Mesothelial cell of epicardium (in vitro differentiated cells): ENCODE measurements at regions not wholly inside any gene's neighbourhood (a gene's known extent, or its start where the extent isn't known, plus 50 kb on each side); places are given as distances from the start of the nearest gene placed in this dataset.
A peak's percentile ranks its signal among the peaks of the same experiment; 100 is the strongest.

ENCODE experiments used
- DNase-seq, 2 experiments: peaks; one replicate each; pipeline ENCODE4 v3.0.0; 2021; ENCODE audit warnings: low spot score in 2 of 2; ENCODE audit not compliant: unreplicated experiment in 2 of 2
- H3K27ac Mint-ChIP-seq: 2 replicates; pipeline ENCODE4 v1.8.0; 2021; ENCODE audit warnings: mixed read lengths
- H3K27me3 Mint-ChIP-seq: 2 replicates; pipeline ENCODE4 v1.8.0; 2021; ENCODE audit warnings: low read depth, mixed read lengths
- H3K36me3 Mint-ChIP-seq: 2 replicates; pipeline ENCODE4 v1.8.0; 2021; ENCODE audit warnings: mixed read lengths
- H3K4me1 Mint-ChIP-seq: 2 replicates; pipeline ENCODE4 v1.8.0; 2021; ENCODE audit warnings: mixed read lengths
- H3K4me3 Mint-ChIP-seq: 2 replicates; pipeline ENCODE4 v1.8.0; 2021; ENCODE audit warnings: mild to moderate bottlenecking, moderate library complexity, mixed read lengths
- H3K9me3 Mint-ChIP-seq: 2 replicates; pipeline ENCODE4 v1.8.0; 2021; ENCODE audit warnings: mixed read lengths
- TF ChIP-seq, protein P1 (sequence below): fragments of 200-600 bp; sonication (generic); IDR thresholded peaks from one replicate; pipeline ENCODE4 v1.5.0; 2021; ENCODE audit warnings: antibody characterized with exemption; ENCODE audit not compliant: unreplicated experiment

DNA sequence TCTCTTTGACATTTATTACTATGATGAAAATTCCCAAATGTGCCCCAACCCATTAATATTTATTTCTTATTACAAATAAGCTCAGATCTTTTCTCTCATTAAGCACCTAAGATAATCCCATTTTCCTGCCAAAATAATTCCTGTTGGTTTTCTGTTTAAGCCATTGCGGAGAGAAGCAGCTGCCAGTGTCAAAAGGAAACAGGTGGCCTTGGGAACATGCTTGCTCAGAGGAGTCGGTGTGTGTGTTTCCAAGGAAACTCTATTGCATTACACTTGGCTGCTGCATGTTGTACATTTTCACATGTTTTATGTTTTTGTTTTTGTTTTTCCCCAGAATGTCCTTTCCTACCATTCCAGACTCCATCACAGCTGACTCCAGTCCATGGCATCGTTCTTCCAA lies 56.4 kb downstream of the CD24 start:
- DNase-seq = no peak
- Mint-ChIP-seq H3K36me3 (peaks cover 2% of the 10 kb centered on the region), H3K27ac (no peak overlapping the region), H3K4me3 (no peak overlapping the region), H3K27me3 (no peaks in the 10 kb centered on the region), H3K9me3 (peaks cover 9% of the 10 kb centered on the region), H3K4me1 (peaks cover 6% of the 10 kb centered on the region)
- TF ChIP-seq, protein P1, sequence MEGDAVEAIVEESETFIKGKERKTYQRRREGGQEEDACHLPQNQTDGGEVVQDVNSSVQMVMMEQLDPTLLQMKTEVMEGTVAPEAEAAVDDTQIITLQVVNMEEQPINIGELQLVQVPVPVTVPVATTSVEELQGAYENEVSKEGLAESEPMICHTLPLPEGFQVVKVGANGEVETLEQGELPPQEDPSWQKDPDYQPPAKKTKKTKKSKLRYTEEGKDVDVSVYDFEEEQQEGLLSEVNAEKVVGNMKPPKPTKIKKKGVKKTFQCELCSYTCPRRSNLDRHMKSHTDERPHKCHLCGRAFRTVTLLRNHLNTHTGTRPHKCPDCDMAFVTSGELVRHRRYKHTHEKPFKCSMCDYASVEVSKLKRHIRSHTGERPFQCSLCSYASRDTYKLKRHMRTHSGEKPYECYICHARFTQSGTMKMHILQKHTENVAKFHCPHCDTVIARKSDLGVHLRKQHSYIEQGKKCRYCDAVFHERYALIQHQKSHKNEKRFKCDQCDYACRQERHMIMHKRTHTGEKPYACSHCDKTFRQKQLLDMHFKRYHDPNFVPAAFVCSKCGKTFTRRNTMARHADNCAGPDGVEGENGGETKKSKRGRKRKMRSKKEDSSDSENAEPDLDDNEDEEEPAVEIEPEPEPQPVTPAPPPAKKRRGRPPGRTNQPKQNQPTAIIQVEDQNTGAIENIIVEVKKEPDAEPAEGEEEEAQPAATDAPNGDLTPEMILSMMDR = no peak

DNA sequence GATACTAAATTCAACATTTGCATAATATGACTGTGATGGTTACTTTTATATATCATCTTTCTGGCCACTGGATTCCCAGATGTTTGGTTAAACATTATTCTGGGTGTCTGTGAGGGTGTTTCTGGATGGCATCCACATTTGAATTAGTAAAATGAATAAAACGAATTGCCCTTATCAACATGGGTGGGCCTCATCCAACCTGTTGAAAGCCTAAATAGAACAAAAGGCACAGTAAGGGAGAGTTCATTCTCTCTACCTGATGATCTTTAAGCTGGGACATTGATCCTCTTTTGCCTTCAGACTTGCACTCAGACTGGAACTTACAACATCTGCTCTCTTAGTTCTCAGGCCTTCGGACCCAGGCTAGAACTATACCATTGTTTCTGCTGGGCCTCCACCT lies 57.6 kb downstream of the CD24 start:
- no peak overlapping the region for H3K4me3 Mint-ChIP-seq
- DNase-seq = no peak
- peaks cover 12% of the 10 kb centered on the region for H3K4me1 Mint-ChIP-seq
- H3K27ac Mint-ChIP-seq = no peak overlapping the region
- H3K27me3 Mint-ChIP-seq = no peaks in the 10 kb centered on the region
- H3K36me3 Mint-ChIP-seq = peaks cover 2% of the 10 kb centered on the region
- TF ChIP-seq, protein P1 = no peak
- peaks cover 9% of the 10 kb centered on the region for H3K9me3 Mint-ChIP-seq

DNA sequence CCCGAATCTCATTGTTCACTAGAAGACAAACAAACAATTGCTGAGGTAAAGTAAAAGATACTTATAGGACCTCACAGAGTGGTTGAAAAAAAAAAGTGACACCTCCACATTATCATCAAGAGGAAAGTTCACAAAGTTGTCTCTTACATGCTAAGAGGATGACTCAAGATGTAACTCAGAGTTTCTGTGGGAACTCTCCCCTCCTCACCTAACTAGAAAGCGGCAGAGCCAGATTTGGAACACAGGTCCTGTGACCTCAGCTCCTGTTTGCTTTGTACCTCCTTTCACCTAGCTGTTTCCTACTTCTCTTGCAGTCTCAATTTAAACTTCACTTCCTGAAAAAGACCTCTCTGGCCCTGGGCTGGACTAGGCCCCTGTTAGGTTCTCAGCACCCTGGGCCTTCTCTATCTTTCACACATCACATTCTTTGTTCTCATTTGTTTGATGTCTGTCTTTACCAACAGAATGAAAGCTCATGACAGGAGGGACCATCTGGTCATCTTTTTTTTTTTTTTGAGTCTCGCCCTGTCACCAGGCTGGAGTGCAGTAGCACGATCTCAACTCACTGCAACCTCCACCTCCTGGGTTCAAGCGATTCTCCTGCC lies 60.8 kb downstream of the CD24 start:
- Mint-ChIP-seq H3K36me3 (peaks cover 8% of the 10 kb centered on the region), H3K4me1 (peaks cover 22% of the 10 kb centered on the region), H3K27ac (peak overlapping the region; percentile 77), H3K27me3 (no peaks in the 10 kb centered on the region), H3K4me3 (no peak overlapping the region), H3K9me3 (peaks cover 16% of the 10 kb centered on the region)
- no peak for DNase-seq
- TF ChIP-seq, protein P1 = no peak

DNA sequence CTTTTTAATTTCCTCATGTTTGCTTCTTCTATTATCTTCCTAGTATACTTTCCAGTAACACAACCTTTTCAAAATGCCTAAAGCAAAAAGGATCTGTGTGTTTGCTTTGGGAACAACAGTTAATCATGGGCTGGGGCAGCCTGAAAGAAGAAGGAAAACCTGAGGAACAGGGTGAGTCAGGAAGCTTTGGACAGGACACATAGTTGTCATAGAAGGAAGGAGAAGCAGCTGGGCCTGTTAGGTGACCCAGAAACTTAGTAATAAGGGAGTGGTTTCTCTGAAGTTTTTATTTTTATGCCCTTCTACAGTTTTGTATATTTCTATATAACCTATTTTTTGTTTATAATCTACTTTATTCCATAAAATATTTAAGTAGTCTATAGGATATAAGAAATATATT lies 61.4 kb downstream of the CD24 start:
- Mint-ChIP-seq H3K4me1 (peaks cover 26% of the 10 kb centered on the region), H3K36me3 (peaks cover 8% of the 10 kb centered on the region), H3K27ac (peak overlapping the region; percentile 90), H3K4me3 (no peak overlapping the region), H3K9me3 (peaks cover 16% of the 10 kb centered on the region), H3K27me3 (no peaks in the 10 kb centered on the region)
- DNase-seq = no peak
- TF ChIP-seq, protein P1 = no peak

DNA sequence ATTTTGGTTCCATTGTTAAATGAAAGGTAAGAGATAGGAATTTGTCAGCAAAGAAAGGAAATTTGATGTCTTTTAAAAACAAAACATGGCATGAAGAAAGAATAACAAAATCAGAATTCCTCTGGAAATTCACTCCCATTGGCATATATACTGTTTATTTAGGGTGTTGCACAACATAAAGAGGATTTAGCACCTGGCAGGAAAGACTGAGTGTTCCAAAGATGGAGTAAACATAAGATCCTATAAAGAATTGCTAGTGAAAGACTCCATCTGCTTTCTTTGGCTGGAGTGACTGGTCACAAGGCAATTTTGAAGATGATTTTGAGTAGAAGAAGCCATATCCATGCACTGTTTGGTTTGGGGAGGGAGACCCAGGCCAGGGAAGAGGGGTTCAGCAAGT lies 62.4 kb downstream of the CD24 start:
- no peak overlapping the region for H3K27ac Mint-ChIP-seq
- peaks cover 16% of the 10 kb centered on the region for H3K9me3 Mint-ChIP-seq
- DNase-seq = no peak
- H3K27me3 Mint-ChIP-seq = no peaks in the 10 kb centered on the region
- peaks cover 8% of the 10 kb centered on the region for H3K36me3 Mint-ChIP-seq
- H3K4me1 Mint-ChIP-seq = peaks cover 32% of the 10 kb centered on the region
- no peak overlapping the region for H3K4me3 Mint-ChIP-seq
- TF ChIP-seq, protein P1 = no peak
